ENCODE measurements at regions not wholly inside any gene's neighbourhood (a gene's known extent, or its start where the extent isn't known, plus 50 kb on each side); places are given as distances from the start of the nearest gene placed in this dataset.

DNA sequence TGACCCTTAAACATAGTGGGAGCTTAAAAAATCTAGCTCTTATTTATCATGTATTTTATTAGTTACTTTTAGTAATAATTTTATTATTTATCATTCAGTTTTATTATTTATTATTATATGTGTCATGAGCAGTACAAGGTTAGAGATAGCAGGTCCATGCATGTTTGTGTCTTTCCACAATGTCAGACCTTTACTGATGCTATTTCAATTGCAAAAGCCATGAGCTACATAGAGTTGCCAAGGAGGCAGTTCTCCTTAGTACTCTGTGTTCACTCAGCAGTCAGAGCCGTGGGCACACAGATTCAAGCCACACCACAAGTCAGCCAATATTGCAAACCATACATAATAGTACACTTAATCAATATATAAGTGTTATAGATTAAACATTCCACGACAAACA is 157.9 kb upstream of the NTRK2 start:
- no peak overlapping the region for H3K27ac Mint-ChIP-seq (ENCODE audit: unreplicated experiment)
- H3K4me1 Mint-ChIP-seq (ENCODE audit: unreplicated experiment) = no peaks in the 10 kb centered on the region
- no peak overlapping the region for H3K4me3 Mint-ChIP-seq (ENCODE audit: unreplicated experiment)
- DNase-seq (ENCODE audit: extremely low spot score, unreplicated experiment) = no peak
- H3K27me3 Mint-ChIP-seq (ENCODE audit: unreplicated experiment) = peaks cover 11% of the 10 kb centered on the region
- H3K9me3 Mint-ChIP-seq (ENCODE audit: unreplicated experiment) = peaks cover 6% of the 10 kb centered on the region
- TF ChIP-seq, protein P1, sequence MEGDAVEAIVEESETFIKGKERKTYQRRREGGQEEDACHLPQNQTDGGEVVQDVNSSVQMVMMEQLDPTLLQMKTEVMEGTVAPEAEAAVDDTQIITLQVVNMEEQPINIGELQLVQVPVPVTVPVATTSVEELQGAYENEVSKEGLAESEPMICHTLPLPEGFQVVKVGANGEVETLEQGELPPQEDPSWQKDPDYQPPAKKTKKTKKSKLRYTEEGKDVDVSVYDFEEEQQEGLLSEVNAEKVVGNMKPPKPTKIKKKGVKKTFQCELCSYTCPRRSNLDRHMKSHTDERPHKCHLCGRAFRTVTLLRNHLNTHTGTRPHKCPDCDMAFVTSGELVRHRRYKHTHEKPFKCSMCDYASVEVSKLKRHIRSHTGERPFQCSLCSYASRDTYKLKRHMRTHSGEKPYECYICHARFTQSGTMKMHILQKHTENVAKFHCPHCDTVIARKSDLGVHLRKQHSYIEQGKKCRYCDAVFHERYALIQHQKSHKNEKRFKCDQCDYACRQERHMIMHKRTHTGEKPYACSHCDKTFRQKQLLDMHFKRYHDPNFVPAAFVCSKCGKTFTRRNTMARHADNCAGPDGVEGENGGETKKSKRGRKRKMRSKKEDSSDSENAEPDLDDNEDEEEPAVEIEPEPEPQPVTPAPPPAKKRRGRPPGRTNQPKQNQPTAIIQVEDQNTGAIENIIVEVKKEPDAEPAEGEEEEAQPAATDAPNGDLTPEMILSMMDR (IDR thresholded peaks at IDR 0.05) = no peak
- H3K36me3 Mint-ChIP-seq (ENCODE audit: unreplicated experiment) = no peaks in the 10 kb centered on the region

DNA sequence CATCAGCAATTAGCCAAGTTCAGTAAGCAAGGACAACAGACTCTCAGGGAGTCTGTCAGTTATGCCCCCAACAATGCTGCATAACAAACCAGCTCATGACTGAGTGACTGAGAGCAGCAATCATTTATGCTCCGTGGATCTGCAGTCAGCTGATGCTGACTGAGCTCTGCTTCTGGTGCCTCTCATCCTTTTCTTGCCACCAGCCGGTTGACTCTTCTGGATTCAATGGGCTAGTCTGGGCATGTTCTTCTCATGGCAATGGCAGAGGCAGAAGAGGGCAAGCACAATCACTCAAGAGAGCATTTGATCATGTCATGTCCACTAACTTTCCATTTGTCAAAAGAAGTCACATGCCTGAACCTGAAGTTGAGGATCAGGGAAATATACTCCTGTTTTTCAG is 157.0 kb upstream of the NTRK2 start:
- peaks cover 11% of the 10 kb centered on the region for H3K27me3 Mint-ChIP-seq (ENCODE audit: unreplicated experiment)
- no peak for DNase-seq (ENCODE audit: extremely low spot score, unreplicated experiment)
- no peak overlapping the region for H3K27ac Mint-ChIP-seq (ENCODE audit: unreplicated experiment)
- peaks cover 3% of the 10 kb centered on the region for H3K9me3 Mint-ChIP-seq (ENCODE audit: unreplicated experiment)
- no peak overlapping the region for H3K4me3 Mint-ChIP-seq (ENCODE audit: unreplicated experiment)
- H3K4me1 Mint-ChIP-seq (ENCODE audit: unreplicated experiment) = no peaks in the 10 kb centered on the region
- TF ChIP-seq, protein P1 (IDR thresholded peaks at IDR 0.05) = no peak
- H3K36me3 Mint-ChIP-seq (ENCODE audit: unreplicated experiment) = no peaks in the 10 kb centered on the region

DNA sequence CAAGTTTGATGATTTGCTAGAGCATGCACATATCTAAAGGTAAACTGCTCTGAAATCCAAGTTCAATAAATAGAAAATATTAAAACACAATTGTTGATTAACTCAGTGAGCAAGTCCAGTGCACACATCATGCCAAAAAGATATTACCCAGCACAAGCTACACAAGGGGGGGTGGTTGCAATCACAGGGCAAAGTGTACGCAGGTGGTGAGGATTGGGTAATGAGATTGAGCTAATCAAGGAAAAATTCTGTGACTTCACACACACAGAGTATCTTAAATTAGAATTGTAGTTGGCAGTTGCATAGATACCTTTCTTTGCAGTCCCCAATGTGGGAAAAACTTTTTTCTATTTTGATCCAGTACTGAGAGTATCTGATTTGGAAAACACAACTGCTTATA is 156.1 kb upstream of the NTRK2 start:
- H3K36me3 Mint-ChIP-seq (ENCODE audit: unreplicated experiment) = no peaks in the 10 kb centered on the region
- DNase-seq (ENCODE audit: extremely low spot score, unreplicated experiment) = no peak
- H3K4me3 Mint-ChIP-seq (ENCODE audit: unreplicated experiment) = no peak overlapping the region
- H3K27me3 Mint-ChIP-seq (ENCODE audit: unreplicated experiment) = peaks cover 11% of the 10 kb centered on the region
- no peak overlapping the region for H3K27ac Mint-ChIP-seq (ENCODE audit: unreplicated experiment)
- peaks cover 9% of the 10 kb centered on the region for H3K9me3 Mint-ChIP-seq (ENCODE audit: unreplicated experiment)
- TF ChIP-seq, protein P1 (IDR thresholded peaks at IDR 0.05) = no peak
- no peaks in the 10 kb centered on the region for H3K4me1 Mint-ChIP-seq (ENCODE audit: unreplicated experiment)

DNA sequence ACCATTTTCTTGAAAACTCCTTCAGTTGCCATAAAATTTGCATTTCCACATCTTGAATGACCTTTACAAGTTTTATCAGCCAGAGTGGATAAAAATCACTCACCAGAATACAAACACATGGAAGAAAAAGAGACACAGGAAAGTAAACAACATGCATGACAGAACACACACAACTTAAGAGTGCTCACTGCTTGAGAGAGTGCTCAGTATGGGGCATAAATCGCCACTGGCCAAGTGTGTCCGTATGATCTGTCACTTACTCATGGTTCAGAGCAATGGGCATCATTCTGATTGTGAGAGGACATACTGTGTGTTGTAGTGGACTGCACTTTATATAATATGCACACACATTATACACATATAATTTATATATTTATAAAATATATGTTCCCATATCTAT is 155.6 kb upstream of the NTRK2 start:
- Mint-ChIP-seq H3K4me3 (ENCODE audit: unreplicated experiment) (no peak overlapping the region), H3K27ac (ENCODE audit: unreplicated experiment) (no peak overlapping the region), H3K36me3 (ENCODE audit: unreplicated experiment) (no peaks in the 10 kb centered on the region), H3K9me3 (ENCODE audit: unreplicated experiment) (peaks cover 9% of the 10 kb centered on the region), H3K4me1 (ENCODE audit: unreplicated experiment) (no peaks in the 10 kb centered on the region), H3K27me3 (ENCODE audit: unreplicated experiment) (peaks cover 11% of the 10 kb centered on the region)
- TF ChIP-seq, protein P1 (IDR thresholded peaks at IDR 0.05) = no peak
- no peak for DNase-seq (ENCODE audit: extremely low spot score, unreplicated experiment)

DNA sequence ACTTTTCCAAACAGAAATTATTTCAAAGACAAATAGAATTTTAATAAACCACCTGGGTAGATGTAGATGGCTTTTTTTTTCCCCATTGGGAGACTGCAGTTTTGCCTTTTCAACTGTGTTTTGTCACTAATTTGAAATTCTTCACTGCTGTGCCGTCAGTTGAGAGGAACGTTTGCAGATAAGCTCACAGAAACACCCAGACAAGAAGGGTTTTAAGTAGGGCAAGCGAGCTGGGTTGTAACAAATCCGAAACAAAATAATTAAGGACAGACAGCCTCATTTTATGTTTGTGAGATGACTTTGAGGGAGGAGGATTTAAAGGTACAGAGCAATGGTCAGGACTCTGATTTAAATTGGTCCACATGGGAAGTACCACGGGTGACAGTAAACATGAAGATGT is 155.1 kb upstream of the NTRK2 start:
- Mint-ChIP-seq H3K27me3 (ENCODE audit: unreplicated experiment) (peaks cover 11% of the 10 kb centered on the region), H3K27ac (ENCODE audit: unreplicated experiment) (no peak overlapping the region), H3K4me1 (ENCODE audit: unreplicated experiment) (no peaks in the 10 kb centered on the region), H3K4me3 (ENCODE audit: unreplicated experiment) (no peak overlapping the region), H3K36me3 (ENCODE audit: unreplicated experiment) (no peaks in the 10 kb centered on the region), H3K9me3 (ENCODE audit: unreplicated experiment) (peaks cover 9% of the 10 kb centered on the region)
- TF ChIP-seq, protein P1 (IDR thresholded peaks at IDR 0.05) = no peak
- no peak for DNase-seq (ENCODE audit: extremely low spot score, unreplicated experiment)
